HG03378 (cell line): ENCODE measurements at regions not wholly inside any gene's neighbourhood (a gene's known extent, or its start where the extent isn't known, plus 50 kb on each side); places are given as distances from the start of the nearest gene placed in this dataset.

Source experiments
- ATAC-seq: cut with Tn5 transposase; IDR thresholded peaks from one replicate; pipeline ENCODE4 v1.9.1; 2021; ENCODE audit warnings: mild to moderate bottlenecking, moderate library complexity; ENCODE audit not compliant: unreplicated experiment

GRCh38 chr9:99573085-99573484 is 248.6 kb upstream of the NR4A3 start:
- no peak for ATAC-seq

- ATAC-seq, result no peak
Measured at GRCh38 chr9:99573886-99574285, 247.8 kb upstream of the NR4A3 start.

- ATAC-seq, result no peak
Measured at GRCh38 chr9:99576002-99576401, 245.7 kb upstream of the NR4A3 start.

GRCh38 chr9:99576876-99577275 is 244.8 kb upstream of the NR4A3 start:
- ATAC-seq, result no peak

GRCh38 chr9:99577351-99577750 is 244.3 kb upstream of the NR4A3 start:
- no peak for ATAC-seq

GRCh38 chr9:99578666-99579065 is 243.0 kb upstream of the NR4A3 start:
- ATAC-seq, result no peak

- no peak for ATAC-seq
Measured at GRCh38 chr9:99579964-99580363, 241.7 kb upstream of the NR4A3 start.

- no peak for ATAC-seq
Measured at GRCh38 chr9:99582814-99583213, 238.9 kb upstream of the NR4A3 start.

GRCh38 chr9:99588299-99588698 is 233.4 kb upstream of the NR4A3 start:
- no peak for ATAC-seq

GRCh38 chr9:99588747-99589146 is 232.9 kb upstream of the NR4A3 start:
- ATAC-seq, result no peak

GRCh38 chr9:99590410-99590809 is 231.3 kb upstream of the NR4A3 start:
- no peak for ATAC-seq

GRCh38 chr9:99590840-99591239 is 230.8 kb upstream of the NR4A3 start:
- ATAC-seq, result no peak

- ATAC-seq, result no peak
Measured at GRCh38 chr9:99591770-99592169, 229.9 kb upstream of the NR4A3 start.

- ATAC-seq, result no peak
Measured at GRCh38 chr9:99592834-99593574, 228.7 kb upstream of the NR4A3 start.

- ATAC-seq, result no peak
Measured at GRCh38 chr9:99593610-99594009, 228.1 kb upstream of the NR4A3 start.

GRCh38 chr9:99594056-99594780 is 227.5 kb upstream of the NR4A3 start:
- no peak for ATAC-seq

GRCh38 chr9:99595796-99596195 is 225.9 kb upstream of the NR4A3 start:
- peak; percentile 74 for ATAC-seq

GRCh38 chr9:99601571-99602111 is 220.0 kb upstream of the NR4A3 start:
- no peak for ATAC-seq

- ATAC-seq, result peak; percentile 55
Measured at GRCh38 chr9:99602854-99603253, 218.8 kb upstream of the NR4A3 start.

- no peak for ATAC-seq
Measured at GRCh38 chr9:99605016-99605743, 216.5 kb upstream of the NR4A3 start.

GRCh38 chr9:99606296-99606695 is 215.4 kb upstream of the NR4A3 start:
- ATAC-seq, result no peak

GRCh38 chr9:99606957-99607356 is 214.7 kb upstream of the NR4A3 start:
- ATAC-seq, result no peak
